Suprapubic skin (tissue), 4 donors: ENCODE measurements at regions not wholly inside any gene's neighbourhood (a gene's known extent, or its start where the extent isn't known, plus 50 kb on each side); places are given as distances from the start of the nearest gene placed in this dataset.
A peak's percentile ranks its signal among the peaks of the same experiment; 100 is the strongest.

Source experiments
- DNase-seq, 2 donors: peaks; one replicate each; pipeline ENCODE4 v3.0.0-alpha.2; 2019; ENCODE audit warnings: low spot score in 2 of 2
- H3K27ac ChIP-seq: fragments of 200-600 bp; sonication (generic); one replicate; pipeline ENCODE4 v1.5.1; 2019
- H3K27me3 ChIP-seq: fragments of 200-600 bp; sonication (generic); one replicate; pipeline ENCODE4 v1.5.1; 2019
- H3K36me3 ChIP-seq: fragments of 200-600 bp; sonication (generic); one replicate; pipeline ENCODE4 v1.5.1; 2019
- H3K4me1 ChIP-seq: fragments of 200-600 bp; sonication (generic); one replicate; pipeline ENCODE4 v1.5.1; 2019
- H3K4me3 ChIP-seq: fragments of 200-600 bp; sonication (generic); one replicate; pipeline ENCODE4 v1.5.1; 2019; ENCODE audit warnings: mild to moderate bottlenecking
- H3K9me3 ChIP-seq: fragments of 200-600 bp; sonication (generic); one replicate; pipeline ENCODE4 v1.5.1; 2019
- CTCF ChIP-seq, 2 donors: fragments of 200-600 bp in 1 of 2; fragments of 450-650 bp in 1 of 2; sonication (generic) in 1 of 2; IDR thresholded peaks; one replicate each; pipeline ENCODE4 v1.5.1; 2016 to 2019; ENCODE audit warnings: antibody characterized with exemption in 2 of 2, mild to moderate bottlenecking in 1 of 2, moderate library complexity in 1 of 2
- EP300 ChIP-seq: sonication (generic); formaldehyde crosslinking; IDR thresholded peaks from one replicate; pipeline ENCODE4 v1.6.1; 2017; ENCODE audit warnings: antibody characterized with exemption
- POLR2A ChIP-seq, 2 donors: fragments of 450-650 bp; IDR thresholded peaks; one replicate each; pipeline ENCODE4 v1.6.1; 2017; ENCODE audit warnings: antibody characterized with exemption in 2 of 2, mild to moderate bottlenecking in 2 of 2, moderate library complexity in 2 of 2
- POLR2AphosphoS5 ChIP-seq, 3 donors: sonication (generic); formaldehyde crosslinking; IDR thresholded peaks; one replicate each; pipeline ENCODE4 v1.6.1; 2017; ENCODE audit warnings: antibody characterized with exemption in 3 of 3
- WGBS: methylation state at CpG from one replicate; pipeline ENCODE4 v1.1.5; 2018; 5-methylcytosine and 5-hydroxymethylcytosine counted together

GRCh38 chr13:97851269-97851668 is 102.2 kb upstream of the IPO5 start:
- no peak for TF ChIP-seq CTCF (IDR thresholded peaks at IDR 0.05)
- TF ChIP-seq POLR2A (IDR thresholded peaks at IDR 0.05) = no peak
- H3K9me3 ChIP-seq = no peaks in the 10 kb centered on the region
- no peaks in the 10 kb centered on the region for H3K36me3 ChIP-seq
- H3K4me1 ChIP-seq = no peaks in the 10 kb centered on the region
- no peak overlapping the region for H3K4me3 ChIP-seq
- WGBS = 60% methylated on average over 4 of the region's 4 CpGs
- DNase-seq = no peak
- H3K27me3 ChIP-seq = no peaks in the 10 kb centered on the region
- H3K27ac ChIP-seq = no peak overlapping the region

- Histone ChIP-seq H3K4me3 (no peak overlapping the region), H3K27ac (no peak overlapping the region), H3K9me3 (no peaks in the 10 kb centered on the region), H3K4me1 (no peaks in the 10 kb centered on the region), H3K36me3 (no peaks in the 10 kb centered on the region), H3K27me3 (no peaks in the 10 kb centered on the region)
- WGBS = 72% methylated on average over 5 of the region's 5 CpGs
- no peak for DNase-seq
- no peak for TF ChIP-seq POLR2AphosphoS5 (IDR thresholded peaks at IDR 0.05)
- TF ChIP-seq EP300 = no peak
- TF ChIP-seq POLR2A (IDR thresholded peaks at IDR 0.05) = no peak
- no peak for TF ChIP-seq CTCF (IDR thresholded peaks at IDR 0.05)
Measured at GRCh38 chr13:97852181-97852874, 101.1 kb upstream of the IPO5 start.

- H3K4me3 ChIP-seq = no peak overlapping the region
- H3K27ac ChIP-seq = no peak overlapping the region
- TF ChIP-seq POLR2A (IDR thresholded peaks at IDR 0.05) = no peak
- no peak for TF ChIP-seq CTCF (IDR thresholded peaks at IDR 0.05)
- no peak for TF ChIP-seq EP300
- TF ChIP-seq POLR2AphosphoS5 (IDR thresholded peaks at IDR 0.05) = no peak
- H3K36me3 ChIP-seq = no peaks in the 10 kb centered on the region
- no peaks in the 10 kb centered on the region for H3K27me3 ChIP-seq
- no peaks in the 10 kb centered on the region for H3K9me3 ChIP-seq
- DNase-seq = no peak
- H3K4me1 ChIP-seq = no peaks in the 10 kb centered on the region
- WGBS = 52% methylated on average over 4 of the region's 4 CpGs
Measured at GRCh38 chr13:97853550-97853949, 99.9 kb upstream of the IPO5 start.

- peak; percentile 76 to 81 for DNase-seq
- H3K36me3 ChIP-seq = no peaks in the 10 kb centered on the region
- H3K4me1 ChIP-seq = no peaks in the 10 kb centered on the region
- no peaks in the 10 kb centered on the region for H3K9me3 ChIP-seq
- H3K4me3 ChIP-seq = no peak overlapping the region
- TF ChIP-seq POLR2A (IDR thresholded peaks at IDR 0.05) = no peak
- peak; percentile 65 to 74 for TF ChIP-seq CTCF (IDR thresholded peaks at IDR 0.05)
- TF ChIP-seq POLR2AphosphoS5 (IDR thresholded peaks at IDR 0.05) = no peak
- H3K27ac ChIP-seq = no peak overlapping the region
- 23% methylated on average over 13 of the region's 13 CpGs for WGBS
- no peaks in the 10 kb centered on the region for H3K27me3 ChIP-seq
Measured at GRCh38 chr13:97855570-97856303, 97.7 kb upstream of the IPO5 start.

- no peak overlapping the region for H3K4me3 ChIP-seq
- TF ChIP-seq POLR2AphosphoS5 (IDR thresholded peaks at IDR 0.05) = no peak
- TF ChIP-seq EP300 = no peak
- no peak for TF ChIP-seq POLR2A (IDR thresholded peaks at IDR 0.05)
- TF ChIP-seq CTCF (IDR thresholded peaks at IDR 0.05) = no peak
- H3K9me3 ChIP-seq = no peaks in the 10 kb centered on the region
- WGBS = 85% methylated on average over 4 of the region's 4 CpGs
- no peak overlapping the region for H3K27ac ChIP-seq
- DNase-seq = no peak
- no peaks in the 10 kb centered on the region for H3K36me3 ChIP-seq
- no peaks in the 10 kb centered on the region for H3K4me1 ChIP-seq
- no peaks in the 10 kb centered on the region for H3K27me3 ChIP-seq
Measured at GRCh38 chr13:97856304-97856675, 97.2 kb upstream of the IPO5 start.
